WTC11 (cell line): ENCODE measurements at regions not wholly inside any gene's neighbourhood (a gene's known extent, or its start where the extent isn't known, plus 50 kb on each side); places are given as distances from the start of the nearest gene placed in this dataset.
"Not testable (repeated sequence)": the region's sequence is repeated elsewhere in the genome, so short reads cannot be mapped to it uniquely, and the experiment has no call there.

Experiments
- ATAC-seq: fragments of 200-7000 bp; cut with Tn5 transposase; 2 replicates; pipeline ENCODE4 v1.10.0; 2021; ENCODE audit warnings: mild to moderate bottlenecking, moderate library complexity
- CTCF ChIA-PET: fragments of 300-600 bp; sonication (Branson Sonifier 250); formaldehyde crosslinking; loops from one replicate; lab custom pipeline; 2021; ENCODE audit warnings: antibody characterized with exemption; lab: Charles Lee
- POLR2A ChIA-PET: fragments of 350-600 bp; sonication (Branson Sonifier 250); formaldehyde crosslinking; loops from one replicate; lab custom pipeline; 2021; ENCODE audit warnings: antibody characterized with exemption; lab: Charles Lee
- DNase-seq: peaks from one replicate; pipeline ENCODE4 v3.0.0; 2021; ENCODE audit warnings: low spot score
- H3K27ac Mint-ChIP-seq: 2 replicates; pipeline ENCODE4 v1.8.0; 2021; ENCODE audit warnings: mixed read lengths
- H3K27me3 Mint-ChIP-seq: 2 replicates; pipeline ENCODE4 v1.8.0; 2021; ENCODE audit warnings: low read depth, mild to moderate bottlenecking, moderate library complexity, mixed read lengths
- H3K36me3 Mint-ChIP-seq: 2 replicates; pipeline ENCODE4 v1.8.0; 2021; ENCODE audit warnings: mixed read lengths
- H3K4me1 Mint-ChIP-seq: 2 replicates; pipeline ENCODE4 v1.8.0; 2022; ENCODE audit warnings: mixed read lengths
- H3K4me3 Mint-ChIP-seq: 2 replicates; pipeline ENCODE4 v1.8.0; 2021; ENCODE audit warnings: mild to moderate bottlenecking, moderate library complexity, mixed read lengths
- H3K9me3 Mint-ChIP-seq: 2 replicates; pipeline ENCODE4 v1.8.0; 2021; ENCODE audit warnings: mixed read lengths
- ATF1 ChIP-seq: sonication (generic); formaldehyde crosslinking; IDR thresholded peaks from 2 replicates; pipeline ENCODE4 v1.8.1; 2023; ENCODE audit warnings: mild to moderate bottlenecking, moderate library complexity, missing genetic modification reagents
- CREB1 ChIP-seq: sonication (generic); formaldehyde crosslinking; IDR thresholded peaks from 2 replicates; pipeline ENCODE4 v1.8.0; 2023; ENCODE audit warnings: mild to moderate bottlenecking, missing genetic modification reagents
- EMX1 ChIP-seq: fragments of 250-450 bp; sonication (Bioruptor Pico); IDR thresholded peaks from 2 replicates; pipeline ENCODE4 v1.8.0; 2021; ENCODE audit warnings: mild to moderate bottlenecking
- ESRRA ChIP-seq: sonication (generic); formaldehyde crosslinking; IDR thresholded peaks from 2 replicates; pipeline ENCODE4 v1.8.1; 2022; ENCODE audit warnings: mild to moderate bottlenecking, missing genetic modification reagents, borderline replicate concordance
- GABPB1 ChIP-seq: sonication (generic); formaldehyde crosslinking; IDR thresholded peaks from 2 replicates; pipeline ENCODE4 v1.8.1; 2023; ENCODE audit warnings: mild to moderate bottlenecking, missing genetic modification reagents
- GTF2I ChIP-seq: fragments of 250-450 bp; sonication (Bioruptor Pico); conservative IDR thresholded peaks from 2 replicates; pipeline ENCODE4 v1.4.0; 2021; ENCODE audit warnings: mild to moderate bottlenecking
- IRF2 ChIP-seq: sonication (generic); formaldehyde crosslinking; IDR thresholded peaks from 2 replicates; pipeline ENCODE4 v1.8.0; 2022; ENCODE audit warnings: low read depth, missing genetic modification reagents, borderline replicate concordance
- NR3C1 ChIP-seq: sonication (generic); formaldehyde crosslinking; conservative IDR thresholded peaks from 2 replicates; pipeline ENCODE4 v1.8.1; 2023; ENCODE audit warnings: low read depth, mild to moderate bottlenecking, missing genetic modification reagents
- TEAD1 ChIP-seq: sonication (generic); formaldehyde crosslinking; IDR thresholded peaks from 2 replicates; pipeline ENCODE4 v1.8.0; 2022; ENCODE audit warnings: mild to moderate bottlenecking, missing genetic modification reagents
- TEAD4 ChIP-seq: sonication (generic); formaldehyde crosslinking; IDR thresholded peaks from 2 replicates; pipeline ENCODE4 v1.8.0; 2022; ENCODE audit warnings: mild to moderate bottlenecking, missing genetic modification reagents
- ZNF263 ChIP-seq: sonication (generic); formaldehyde crosslinking; IDR thresholded peaks from 2 replicates; pipeline ENCODE4 v1.8.1; 2022; ENCODE audit warnings: low read depth, mild to moderate bottlenecking, moderate library complexity, missing genetic modification reagents
- TF ChIP-seq, protein P1 (sequence below): sonication (generic); formaldehyde crosslinking; IDR thresholded peaks from 2 replicates; pipeline ENCODE4 v1.8.1; 2022; ENCODE audit warnings: missing genetic modification reagents, borderline replicate concordance
- TF ChIP-seq, protein P2 (sequence below): sonication (generic); formaldehyde crosslinking; IDR thresholded peaks from 2 replicates; pipeline ENCODE4 v1.8.1; 2022; ENCODE audit warnings: low read depth, mild to moderate bottlenecking, moderate library complexity, missing genetic modification reagents, borderline replicate concordance
- TF ChIP-seq, protein P3 (sequence below): sonication (generic); formaldehyde crosslinking; conservative IDR thresholded peaks from 2 replicates; pipeline ENCODE4 v1.8.1; 2022; ENCODE audit warnings: mild to moderate bottlenecking, missing genetic modification reagents
- TF ChIP-seq, protein P4 (sequence below): sonication (generic); formaldehyde crosslinking; IDR thresholded peaks from 2 replicates; pipeline ENCODE4 v1.8.1; 2023; ENCODE audit warnings: mild to moderate bottlenecking, missing genetic modification reagents
- TF ChIP-seq, protein P5 (sequence below): sonication (generic); formaldehyde crosslinking; IDR thresholded peaks from 2 replicates; pipeline ENCODE4 v1.8.0; 2022; ENCODE audit warnings: mild to moderate bottlenecking, missing genetic modification reagents
- TF ChIP-seq, protein P6 (sequence below): sonication (generic); formaldehyde crosslinking; IDR thresholded peaks from 2 replicates; pipeline ENCODE4 v1.8.0; 2022; ENCODE audit warnings: missing genetic modification reagents
- TF ChIP-seq, protein P7 (sequence below): sonication (generic); formaldehyde crosslinking; IDR thresholded peaks from 2 replicates; pipeline ENCODE4 v1.8.0; 2023; ENCODE audit warnings: mild to moderate bottlenecking, missing genetic modification reagents

DNA sequence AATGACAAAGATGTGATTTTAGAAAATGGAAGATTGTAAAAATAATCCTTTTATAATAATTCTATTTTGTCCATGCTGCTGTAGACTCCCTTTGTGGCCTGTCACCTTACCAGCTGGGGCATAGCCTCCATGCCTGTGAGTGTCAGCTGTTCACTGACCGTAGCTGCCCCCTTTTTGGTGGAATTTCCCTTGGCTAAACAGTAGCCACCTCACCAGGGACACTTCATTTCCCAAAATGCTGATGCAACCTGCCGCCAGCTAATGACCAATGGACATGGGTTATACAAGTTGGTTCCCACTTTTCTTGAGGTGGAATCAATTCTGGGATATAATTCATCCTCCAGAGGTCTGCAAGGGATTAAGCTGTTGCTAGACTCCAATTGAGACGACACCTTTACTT lies 368.4 kb downstream of the PRDM5 start:
- Mint-ChIP-seq H3K36me3 (no peaks in the 10 kb centered on the region), H3K4me1 (peaks cover 19% of the 10 kb centered on the region), H3K9me3 (peaks cover 7% of the 10 kb centered on the region; the same call in 1 of the 2 replicates), H3K27ac (no peak overlapping the region), H3K4me3 (no peak overlapping the region), H3K27me3 (no peaks in the 10 kb centered on the region)
- ChIA-PET CTCF (no interaction called here), POLR2A (no interaction called here)
- DNase-seq: no peak
- ATAC-seq: no peak
- TF ChIP-seq, protein P1, sequence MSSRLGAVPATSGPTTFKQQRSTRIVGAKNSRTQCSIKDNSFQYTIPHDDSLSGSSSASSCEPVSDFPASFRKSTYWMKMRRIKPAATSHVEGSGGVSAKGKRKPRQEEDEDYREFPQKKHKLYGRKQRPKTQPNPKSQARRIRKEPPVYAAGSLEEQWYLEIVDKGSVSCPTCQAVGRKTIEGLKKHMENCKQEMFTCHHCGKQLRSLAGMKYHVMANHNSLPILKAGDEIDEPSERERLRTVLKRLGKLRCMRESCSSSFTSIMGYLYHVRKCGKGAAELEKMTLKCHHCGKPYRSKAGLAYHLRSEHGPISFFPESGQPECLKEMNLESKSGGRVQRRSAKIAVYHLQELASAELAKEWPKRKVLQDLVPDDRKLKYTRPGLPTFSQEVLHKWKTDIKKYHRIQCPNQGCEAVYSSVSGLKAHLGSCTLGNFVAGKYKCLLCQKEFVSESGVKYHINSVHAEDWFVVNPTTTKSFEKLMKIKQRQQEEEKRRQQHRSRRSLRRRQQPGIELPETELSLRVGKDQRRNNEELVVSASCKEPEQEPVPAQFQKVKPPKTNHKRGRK (CRISPR knock-in tag): no peak
- TF ChIP-seq NR3C1 (no peak), ESRRA (no peak), CREB1 (CRISPR knock-in tag) (no peak), ZNF263 (CRISPR knock-in tag) (no peak), IRF2 (no peak), TEAD1 (no peak)
- TF ChIP-seq, protein P2, sequence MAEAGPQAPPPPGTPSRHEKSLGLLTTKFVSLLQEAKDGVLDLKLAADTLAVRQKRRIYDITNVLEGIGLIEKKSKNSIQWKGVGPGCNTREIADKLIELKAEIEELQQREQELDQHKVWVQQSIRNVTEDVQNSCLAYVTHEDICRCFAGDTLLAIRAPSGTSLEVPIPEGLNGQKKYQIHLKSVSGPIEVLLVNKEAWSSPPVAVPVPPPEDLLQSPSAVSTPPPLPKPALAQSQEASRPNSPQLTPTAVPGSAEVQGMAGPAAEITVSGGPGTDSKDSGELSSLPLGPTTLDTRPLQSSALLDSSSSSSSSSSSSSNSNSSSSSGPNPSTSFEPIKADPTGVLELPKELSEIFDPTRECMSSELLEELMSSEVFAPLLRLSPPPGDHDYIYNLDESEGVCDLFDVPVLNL (CRISPR knock-in tag): no peak
- TF ChIP-seq, protein P3, sequence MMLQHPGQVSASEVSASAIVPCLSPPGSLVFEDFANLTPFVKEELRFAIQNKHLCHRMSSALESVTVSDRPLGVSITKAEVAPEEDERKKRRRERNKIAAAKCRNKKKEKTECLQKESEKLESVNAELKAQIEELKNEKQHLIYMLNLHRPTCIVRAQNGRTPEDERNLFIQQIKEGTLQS (CRISPR knock-in tag): no peak
- TF ChIP-seq, protein P4, sequence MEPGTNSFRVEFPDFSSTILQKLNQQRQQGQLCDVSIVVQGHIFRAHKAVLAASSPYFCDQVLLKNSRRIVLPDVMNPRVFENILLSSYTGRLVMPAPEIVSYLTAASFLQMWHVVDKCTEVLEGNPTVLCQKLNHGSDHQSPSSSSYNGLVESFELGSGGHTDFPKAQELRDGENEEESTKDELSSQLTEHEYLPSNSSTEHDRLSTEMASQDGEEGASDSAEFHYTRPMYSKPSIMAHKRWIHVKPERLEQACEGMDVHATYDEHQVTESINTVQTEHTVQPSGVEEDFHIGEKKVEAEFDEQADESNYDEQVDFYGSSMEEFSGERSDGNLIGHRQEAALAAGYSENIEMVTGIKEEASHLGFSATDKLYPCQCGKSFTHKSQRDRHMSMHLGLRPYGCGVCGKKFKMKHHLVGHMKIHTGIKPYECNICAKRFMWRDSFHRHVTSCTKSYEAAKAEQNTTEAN (CRISPR knock-in tag): no peak
- TF ChIP-seq, protein P5, sequence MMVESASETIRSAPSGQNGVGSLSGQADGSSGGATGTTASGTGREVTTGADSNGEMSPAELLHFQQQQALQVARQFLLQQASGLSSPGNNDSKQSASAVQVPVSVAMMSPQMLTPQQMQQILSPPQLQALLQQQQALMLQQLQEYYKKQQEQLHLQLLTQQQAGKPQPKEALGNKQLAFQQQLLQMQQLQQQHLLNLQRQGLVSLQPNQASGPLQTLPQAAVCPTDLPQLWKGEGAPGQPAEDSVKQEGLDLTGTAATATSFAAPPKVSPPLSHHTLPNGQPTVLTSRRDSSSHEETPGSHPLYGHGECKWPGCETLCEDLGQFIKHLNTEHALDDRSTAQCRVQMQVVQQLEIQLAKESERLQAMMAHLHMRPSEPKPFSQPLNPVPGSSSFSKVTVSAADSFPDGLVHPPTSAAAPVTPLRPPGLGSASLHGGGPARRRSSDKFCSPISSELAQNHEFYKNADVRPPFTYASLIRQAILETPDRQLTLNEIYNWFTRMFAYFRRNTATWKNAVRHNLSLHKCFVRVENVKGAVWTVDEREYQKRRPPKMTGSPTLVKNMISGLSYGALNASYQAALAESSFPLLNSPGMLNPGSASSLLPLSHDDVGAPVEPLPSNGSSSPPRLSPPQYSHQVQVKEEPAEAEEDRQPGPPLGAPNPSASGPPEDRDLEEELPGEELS (CRISPR knock-in tag): no peak

DNA sequence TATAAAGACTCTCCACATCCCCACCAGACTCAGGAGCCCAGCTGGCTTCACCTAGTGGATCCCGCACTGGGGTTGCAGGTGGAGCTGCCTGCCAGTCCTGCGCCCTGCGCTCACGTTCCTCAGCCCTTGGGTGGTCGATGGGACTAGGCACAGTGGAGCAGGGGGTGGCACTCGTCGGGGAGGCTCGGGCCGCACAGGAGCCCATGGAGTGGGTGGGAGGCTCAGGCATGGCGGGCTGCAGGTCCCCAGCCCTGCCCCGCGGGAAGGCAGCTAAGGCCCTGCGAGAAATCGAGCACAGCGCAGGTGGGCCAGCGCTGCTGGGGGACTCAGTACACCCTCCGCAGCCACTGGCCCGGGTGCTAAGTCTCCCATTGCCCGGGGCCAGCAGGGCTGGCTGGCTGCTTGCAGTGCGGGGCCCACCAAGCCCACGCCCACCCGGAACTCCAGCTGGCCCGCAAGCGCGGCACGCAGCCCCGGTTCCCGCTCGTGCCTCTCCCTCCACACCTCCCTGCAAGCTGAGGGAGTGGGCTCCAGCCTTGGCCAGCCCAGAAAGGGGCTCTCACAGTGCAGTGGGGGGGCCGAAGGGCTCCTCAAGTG lies 371.8 kb downstream of the PRDM5 start:
- H3K27ac Mint-ChIP-seq, H3K4me3 Mint-ChIP-seq, POLR2A ChIA-PET, ATAC-seq, CTCF ChIA-PET, H3K27me3 Mint-ChIP-seq, DNase-seq, H3K9me3 Mint-ChIP-seq, H3K36me3 Mint-ChIP-seq: not testable (repeated sequence)
- H3K4me1 Mint-ChIP-seq: peaks cover 23% of the 10 kb centered on the region

DNA sequence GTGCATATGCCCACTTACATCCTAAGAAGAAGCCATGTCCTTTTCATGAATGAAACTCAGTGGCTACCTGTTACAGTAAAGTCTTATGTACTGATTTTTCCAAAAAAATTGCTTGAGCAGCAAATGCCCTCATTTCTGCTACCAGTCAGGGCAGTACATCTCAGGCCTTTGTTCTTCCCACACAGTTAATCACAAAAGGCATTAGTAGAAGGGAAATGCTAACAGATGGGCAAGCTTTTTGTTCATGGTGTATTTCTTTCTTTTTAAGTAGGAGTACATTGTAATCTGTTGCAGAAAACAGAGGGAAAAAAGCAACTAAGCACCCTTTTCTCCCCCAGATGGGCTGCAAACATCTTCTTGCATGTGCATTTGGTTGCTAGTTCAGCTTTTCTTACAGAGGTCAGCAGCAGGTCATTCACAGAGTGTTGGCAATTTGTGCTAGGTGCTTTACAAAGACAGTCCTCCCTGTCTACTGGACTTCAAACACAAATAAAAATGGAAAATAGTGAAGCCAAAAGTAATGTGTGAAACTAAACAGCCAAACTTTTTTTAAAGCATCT lies 373.4 kb downstream of the PRDM5 start:
- no peaks in the 10 kb centered on the region for H3K36me3 Mint-ChIP-seq
- H3K27ac Mint-ChIP-seq: no peak overlapping the region
- CTCF ChIA-PET: no interaction called here
- no peak for ATAC-seq
- DNase-seq: no peak
- no peaks in the 10 kb centered on the region for H3K27me3 Mint-ChIP-seq
- peaks cover 7% of the 10 kb centered on the region for H3K9me3 Mint-ChIP-seq
- POLR2A ChIA-PET: no interaction called here
- no peak overlapping the region for H3K4me3 Mint-ChIP-seq
- H3K4me1 Mint-ChIP-seq: peaks cover 11% of the 10 kb centered on the region
- no peak for TF ChIP-seq ATF1 (CRISPR knock-in tag)
- TF ChIP-seq, protein P6, sequence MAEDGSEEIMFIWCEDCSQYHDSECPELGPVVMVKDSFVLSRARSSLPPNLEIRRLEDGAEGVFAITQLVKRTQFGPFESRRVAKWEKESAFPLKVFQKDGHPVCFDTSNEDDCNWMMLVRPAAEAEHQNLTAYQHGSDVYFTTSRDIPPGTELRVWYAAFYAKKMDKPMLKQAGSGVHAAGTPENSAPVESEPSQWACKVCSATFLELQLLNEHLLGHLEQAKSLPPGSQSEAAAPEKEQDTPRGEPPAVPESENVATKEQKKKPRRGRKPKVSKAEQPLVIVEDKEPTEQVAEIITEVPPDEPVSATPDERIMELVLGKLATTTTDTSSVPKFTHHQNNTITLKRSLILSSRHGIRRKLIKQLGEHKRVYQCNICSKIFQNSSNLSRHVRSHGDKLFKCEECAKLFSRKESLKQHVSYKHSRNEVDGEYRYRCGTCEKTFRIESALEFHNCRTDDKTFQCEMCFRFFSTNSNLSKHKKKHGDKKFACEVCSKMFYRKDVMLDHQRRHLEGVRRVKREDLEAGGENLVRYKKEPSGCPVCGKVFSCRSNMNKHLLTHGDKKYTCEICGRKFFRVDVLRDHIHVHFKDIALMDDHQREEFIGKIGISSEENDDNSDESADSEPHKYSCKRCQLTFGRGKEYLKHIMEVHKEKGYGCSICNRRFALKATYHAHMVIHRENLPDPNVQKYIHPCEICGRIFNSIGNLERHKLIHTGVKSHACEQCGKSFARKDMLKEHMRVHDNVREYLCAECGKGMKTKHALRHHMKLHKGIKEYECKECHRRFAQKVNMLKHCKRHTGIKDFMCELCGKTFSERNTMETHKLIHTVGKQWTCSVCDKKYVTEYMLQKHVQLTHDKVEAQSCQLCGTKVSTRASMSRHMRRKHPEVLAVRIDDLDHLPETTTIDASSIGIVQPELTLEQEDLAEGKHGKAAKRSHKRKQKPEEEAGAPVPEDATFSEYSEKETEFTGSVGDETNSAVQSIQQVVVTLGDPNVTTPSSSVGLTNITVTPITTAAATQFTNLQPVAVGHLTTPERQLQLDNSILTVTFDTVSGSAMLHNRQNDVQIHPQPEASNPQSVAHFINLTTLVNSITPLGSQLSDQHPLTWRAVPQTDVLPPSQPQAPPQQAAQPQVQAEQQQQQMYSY: no peak
- TF ChIP-seq TEAD4: no peak
- TF ChIP-seq GABPB1 (CRISPR knock-in tag): no peak
- TF ChIP-seq, protein P7, sequence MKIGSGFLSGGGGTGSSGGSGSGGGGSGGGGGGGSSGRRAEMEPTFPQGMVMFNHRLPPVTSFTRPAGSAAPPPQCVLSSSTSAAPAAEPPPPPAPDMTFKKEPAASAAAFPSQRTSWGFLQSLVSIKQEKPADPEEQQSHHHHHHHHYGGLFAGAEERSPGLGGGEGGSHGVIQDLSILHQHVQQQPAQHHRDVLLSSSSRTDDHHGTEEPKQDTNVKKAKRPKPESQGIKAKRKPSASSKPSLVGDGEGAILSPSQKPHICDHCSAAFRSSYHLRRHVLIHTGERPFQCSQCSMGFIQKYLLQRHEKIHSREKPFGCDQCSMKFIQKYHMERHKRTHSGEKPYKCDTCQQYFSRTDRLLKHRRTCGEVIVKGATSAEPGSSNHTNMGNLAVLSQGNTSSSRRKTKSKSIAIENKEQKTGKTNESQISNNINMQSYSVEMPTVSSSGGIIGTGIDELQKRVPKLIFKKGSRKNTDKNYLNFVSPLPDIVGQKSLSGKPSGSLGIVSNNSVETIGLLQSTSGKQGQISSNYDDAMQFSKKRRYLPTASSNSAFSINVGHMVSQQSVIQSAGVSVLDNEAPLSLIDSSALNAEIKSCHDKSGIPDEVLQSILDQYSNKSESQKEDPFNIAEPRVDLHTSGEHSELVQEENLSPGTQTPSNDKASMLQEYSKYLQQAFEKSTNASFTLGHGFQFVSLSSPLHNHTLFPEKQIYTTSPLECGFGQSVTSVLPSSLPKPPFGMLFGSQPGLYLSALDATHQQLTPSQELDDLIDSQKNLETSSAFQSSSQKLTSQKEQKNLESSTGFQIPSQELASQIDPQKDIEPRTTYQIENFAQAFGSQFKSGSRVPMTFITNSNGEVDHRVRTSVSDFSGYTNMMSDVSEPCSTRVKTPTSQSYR (CRISPR knock-in tag): no peak
- no peak for TF ChIP-seq EMX1 (CRISPR knock-in tag)
- no peak for TF ChIP-seq GTF2I
